ENCODE measurements at regions not wholly inside any gene's neighbourhood (a gene's known extent, or its start where the extent isn't known, plus 50 kb on each side); places are given as distances from the start of the nearest gene placed in this dataset.

DNA sequence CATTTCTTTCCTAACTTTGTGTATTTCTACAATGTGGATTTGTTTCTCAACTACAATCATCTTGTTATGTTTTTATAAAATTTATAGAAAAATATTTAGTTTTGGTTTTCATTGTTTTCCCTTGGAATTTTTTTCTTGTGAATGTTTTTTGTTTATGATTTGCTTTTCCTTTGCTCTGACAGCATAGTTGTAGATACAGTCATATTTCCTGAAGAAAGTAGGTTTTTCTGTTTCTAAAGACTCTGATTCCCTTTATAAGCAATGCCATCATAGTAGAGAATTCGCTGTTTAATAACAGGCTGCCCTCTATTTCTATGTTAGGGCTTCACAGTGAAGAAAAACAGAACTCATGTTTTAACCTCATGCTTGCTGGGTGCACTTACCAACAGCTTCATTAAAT, 482.3 kb downstream of the ZBBX start:
- peaks cover 10% of the 10 kb centered on the region for H3K9me3 ChIP-seq
- no peak for ATAC-seq
- H3K4me1 ChIP-seq (ENCODE audit: low read depth) = no peaks in the 10 kb centered on the region
- H3K36me3 ChIP-seq (ENCODE audit: low read depth) = no peaks in the 10 kb centered on the region
- intact Hi-C loops (cut with DNase I, micrococcal nuclease) = no loop called here
- DNase-seq = no peak
- TF ChIP-seq, protein P1, sequence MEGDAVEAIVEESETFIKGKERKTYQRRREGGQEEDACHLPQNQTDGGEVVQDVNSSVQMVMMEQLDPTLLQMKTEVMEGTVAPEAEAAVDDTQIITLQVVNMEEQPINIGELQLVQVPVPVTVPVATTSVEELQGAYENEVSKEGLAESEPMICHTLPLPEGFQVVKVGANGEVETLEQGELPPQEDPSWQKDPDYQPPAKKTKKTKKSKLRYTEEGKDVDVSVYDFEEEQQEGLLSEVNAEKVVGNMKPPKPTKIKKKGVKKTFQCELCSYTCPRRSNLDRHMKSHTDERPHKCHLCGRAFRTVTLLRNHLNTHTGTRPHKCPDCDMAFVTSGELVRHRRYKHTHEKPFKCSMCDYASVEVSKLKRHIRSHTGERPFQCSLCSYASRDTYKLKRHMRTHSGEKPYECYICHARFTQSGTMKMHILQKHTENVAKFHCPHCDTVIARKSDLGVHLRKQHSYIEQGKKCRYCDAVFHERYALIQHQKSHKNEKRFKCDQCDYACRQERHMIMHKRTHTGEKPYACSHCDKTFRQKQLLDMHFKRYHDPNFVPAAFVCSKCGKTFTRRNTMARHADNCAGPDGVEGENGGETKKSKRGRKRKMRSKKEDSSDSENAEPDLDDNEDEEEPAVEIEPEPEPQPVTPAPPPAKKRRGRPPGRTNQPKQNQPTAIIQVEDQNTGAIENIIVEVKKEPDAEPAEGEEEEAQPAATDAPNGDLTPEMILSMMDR (IDR thresholded peaks at IDR 0.05) = no peak
- no peak overlapping the region for H3K4me3 ChIP-seq

DNA sequence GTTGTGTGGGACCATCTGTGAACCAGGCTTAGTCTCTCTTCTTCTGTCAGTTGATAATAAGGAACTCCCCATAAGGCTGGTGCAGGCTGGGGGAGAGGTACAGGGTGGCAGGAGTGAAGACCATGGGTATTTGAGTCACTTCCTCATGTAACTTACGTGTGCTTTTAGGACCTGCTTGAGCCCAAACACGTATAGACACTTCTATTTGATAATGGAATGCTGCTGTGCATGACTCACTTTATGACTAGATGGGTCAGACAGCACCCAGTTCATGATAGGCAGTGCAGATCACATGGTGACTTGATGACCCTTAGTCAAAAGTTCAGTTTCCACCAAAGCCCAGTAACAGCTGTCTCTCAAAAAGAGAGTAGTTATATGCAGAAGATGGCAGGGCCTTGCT, 490.9 kb downstream of the ZBBX start:
- no peaks in the 10 kb centered on the region for H3K36me3 ChIP-seq (ENCODE audit: low read depth)
- H3K4me1 ChIP-seq (ENCODE audit: low read depth) = no peaks in the 10 kb centered on the region
- TF ChIP-seq, protein P1 (IDR thresholded peaks at IDR 0.05) = no peak
- H3K4me3 ChIP-seq = no peak overlapping the region
- intact Hi-C loops (cut with DNase I, micrococcal nuclease) = no loop called here
- ATAC-seq (no peak), DNase-seq (no peak)
- peaks cover 18% of the 10 kb centered on the region for H3K9me3 ChIP-seq

DNA sequence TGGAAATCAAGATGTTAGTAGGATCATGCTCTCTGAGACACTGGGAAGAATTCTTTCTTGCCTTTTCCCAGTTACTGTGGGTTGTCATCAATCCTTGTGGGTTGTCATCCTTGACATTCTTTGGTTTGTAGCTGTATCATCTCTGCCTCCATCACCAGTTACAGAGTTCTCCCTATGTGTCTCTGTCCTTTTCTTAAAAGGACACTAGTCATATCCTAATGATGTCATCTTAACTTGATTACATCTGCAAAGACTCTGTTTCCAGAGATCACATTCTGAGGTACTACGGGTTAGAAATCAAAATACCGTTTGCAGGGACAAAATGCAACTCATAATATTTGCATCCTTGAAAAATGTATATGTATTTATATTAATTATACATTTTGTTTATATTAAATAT, 500.4 kb downstream of the ZBBX start:
- ATAC-seq = no peak
- H3K4me1 ChIP-seq (ENCODE audit: low read depth) = no peaks in the 10 kb centered on the region
- no peaks in the 10 kb centered on the region for H3K36me3 ChIP-seq (ENCODE audit: low read depth)
- H3K9me3 ChIP-seq = peaks cover 5% of the 10 kb centered on the region
- H3K4me3 ChIP-seq = no peak overlapping the region
- intact Hi-C loops (cut with DNase I, micrococcal nuclease) = no loop called here
- TF ChIP-seq, protein P1 (IDR thresholded peaks at IDR 0.05) = no peak
- DNase-seq = no peak

DNA sequence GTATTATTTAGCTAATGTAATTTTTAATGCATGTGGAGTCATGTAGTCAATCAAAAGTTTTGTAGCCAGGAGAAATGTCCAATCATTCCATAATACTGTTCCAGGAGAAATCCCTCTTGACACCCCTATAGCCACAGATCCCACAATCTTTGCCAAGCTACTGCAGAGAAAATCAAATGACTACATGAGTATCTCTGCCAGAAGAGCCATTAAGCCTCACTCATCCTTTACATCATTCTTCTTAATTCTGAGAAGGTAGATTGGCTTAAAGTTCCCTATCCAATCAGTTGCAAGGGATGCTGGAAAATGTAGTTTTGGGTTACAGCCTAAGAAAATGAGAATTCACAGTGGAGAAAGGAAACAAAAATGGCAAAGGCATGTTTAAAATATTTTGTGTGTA, 502.1 kb downstream of the ZBBX start:
- intact Hi-C loops (cut with DNase I, micrococcal nuclease) = no loop called here
- DNase-seq = no peak
- H3K4me3 ChIP-seq = no peak overlapping the region
- ATAC-seq = no peak
- H3K4me1 ChIP-seq (ENCODE audit: low read depth) = no peaks in the 10 kb centered on the region
- TF ChIP-seq, protein P1 (IDR thresholded peaks at IDR 0.05) = no peak
- peaks cover 5% of the 10 kb centered on the region for H3K9me3 ChIP-seq
- H3K36me3 ChIP-seq (ENCODE audit: low read depth) = no peaks in the 10 kb centered on the region

DNA sequence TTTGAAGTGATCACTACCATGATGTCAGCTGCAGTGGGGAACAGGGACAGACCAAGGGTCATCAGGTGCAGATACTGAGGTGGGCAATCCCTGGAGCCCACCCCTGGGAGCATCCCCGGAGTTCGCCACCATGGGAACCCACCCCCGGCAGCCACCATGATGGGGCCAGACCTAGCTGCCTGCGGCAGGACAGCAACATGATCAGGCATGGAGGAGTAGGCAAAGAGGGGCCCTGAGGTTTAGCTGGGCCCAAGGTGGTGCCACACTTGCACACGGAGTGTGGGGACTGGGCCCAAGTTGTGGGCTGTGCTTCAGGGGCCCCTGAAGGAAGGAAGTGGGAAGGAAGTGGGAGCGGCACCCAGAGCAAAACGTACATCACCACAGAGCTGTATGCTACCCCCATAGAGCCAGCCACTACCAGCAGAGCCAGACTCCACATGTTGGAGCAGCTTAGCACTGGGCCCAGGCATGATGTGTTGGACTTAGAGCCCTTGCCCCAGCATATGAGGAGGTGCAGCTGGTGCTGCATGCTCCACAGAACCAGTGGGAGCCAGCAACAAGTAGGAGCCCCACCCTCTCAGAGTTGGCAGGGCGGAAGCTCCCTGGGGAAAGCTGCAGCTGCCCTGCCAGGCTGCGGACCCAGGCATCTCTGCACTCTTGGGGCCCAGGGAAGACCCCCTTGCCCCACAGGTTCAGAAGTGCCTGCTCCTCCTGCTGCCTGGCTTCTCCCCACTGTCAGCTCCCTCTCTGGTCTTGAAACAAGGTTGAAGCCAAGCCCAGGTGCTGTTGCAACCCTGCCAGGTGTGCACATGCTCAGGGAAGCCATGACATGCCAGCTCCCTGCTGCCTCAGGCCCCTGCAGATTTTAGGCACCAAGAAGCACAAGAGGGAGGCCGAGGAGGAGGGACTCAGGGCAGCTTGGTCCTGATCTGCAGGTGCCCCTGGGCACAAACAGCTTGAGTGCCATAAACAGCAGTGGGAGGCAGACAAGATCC, 515.3 kb downstream of the ZBBX start:
- Histone ChIP-seq H3K36me3 (ENCODE audit: low read depth) (no peaks in the 10 kb centered on the region), H3K9me3 (peaks cover 39% of the 10 kb centered on the region), H3K4me1 (ENCODE audit: low read depth) (no peaks in the 10 kb centered on the region), H3K4me3 (no peak overlapping the region)
- TF ChIP-seq, protein P1 (IDR thresholded peaks at IDR 0.05) = no peak
- DNase-seq (peak in 1 of 3 donors; percentile 35), ATAC-seq (no peak)
- intact Hi-C loops (cut with DNase I, micrococcal nuclease) = no loop called here
